Body of pancreas (tissue), 4 donors: ENCODE measurements at regions not wholly inside any gene's neighbourhood (a gene's known extent, or its start where the extent isn't known, plus 50 kb on each side); places are given as distances from the start of the nearest gene placed in this dataset.

ENCODE experiments used
- ATAC-seq: fragments of 150-250 bp; one replicate; pipeline ENCODE4 v1.9.1; 2016
- DNase-seq, 4 donors: peaks; one replicate each; pipeline ENCODE4 v3.0.0-alpha.2; 2019
- H3K27ac ChIP-seq, 4 donors: fragments of 200-600 bp; sonication (generic); 1 replicate in 3 of 4; 2 replicates in 1 of 4; pipeline versions ENCODE4 v1.5.1 to v1.6.1; 2016 to 2019; ENCODE audit warnings: mild to moderate bottlenecking in 1 of 4, mixed read lengths in 1 of 4, moderate library complexity in 1 of 4
- H3K27me3 ChIP-seq, 2 donors: fragments of 200-600 bp; sonication (generic); one replicate each; pipeline ENCODE4 v1.6.0; 2016; ENCODE audit warnings: mild to moderate bottlenecking in 1 of 2
- H3K36me3 ChIP-seq, 2 donors: fragments of 200-600 bp; sonication (generic); replicated peaks in 1 of 2; 2 replicates each; pipeline ENCODE4 v1.5.1; 2016; ENCODE audit warnings: low read depth in 2 of 2; ENCODE audit not compliant: insufficient read depth in 1 of 2
- H3K4me1 ChIP-seq: fragments of 200-600 bp; sonication (generic); one replicate; pipeline ENCODE4 v1.6.0; 2016
- H3K4me3 ChIP-seq, 2 donors: fragments of 200-600 bp; sonication (generic); 1 replicate in 1 of 2; 2 replicates in 1 of 2; pipeline ENCODE4 v1.5.1; 2016 to 2019
- H3K9me3 ChIP-seq, 3 donors: fragments of 200-600 bp; sonication (generic); 1 replicate in 2 of 3; 2 replicates in 1 of 3; pipeline ENCODE4 v1.5.1; 2016
- CTCF ChIP-seq, 7 experiments: fragments of 450-650 bp in 4 of 7; fragments of 200-600 bp in 3 of 7; sonication (generic) in 3 of 7; IDR thresholded peaks; one replicate each; pipeline ENCODE4 v1.5.1; 2016 to 2019; ENCODE audit warnings: antibody characterized with exemption in 7 of 7
- POLR2A ChIP-seq, 3 donors: fragments of 450-650 bp; IDR thresholded peaks; one replicate each; pipeline ENCODE4 v1.6.1; 2016; ENCODE audit warnings: antibody characterized with exemption in 3 of 3, mild to moderate bottlenecking in 2 of 3
- WGBS, 2 donors: methylation state at CpG; one replicate each; pipeline ENCODE4 v1.1.5; 2017; 5-methylcytosine and 5-hydroxymethylcytosine counted together
- intact Hi-C: fragments of 100-400 bp; cut with DNase I; formaldehyde crosslinking; loops from one replicate; pipeline ENCODE4 v1.15.1; 2023

- H3K36me3 ChIP-seq: no peaks in the 10 kb centered on the region
- no peaks in the 10 kb centered on the region for H3K27me3 ChIP-seq
- 68 to 74% methylated on average over 1 of the region's 1 CpG for WGBS, 2 donors
- no peak overlapping the region for H3K4me3 ChIP-seq
- H3K9me3 ChIP-seq: no peaks in the 10 kb centered on the region
- TF ChIP-seq POLR2A (IDR thresholded peaks at IDR 0.05) (no peak), CTCF (IDR thresholded peaks at IDR 0.05) (no peak)
- DNase-seq (no peak), ATAC-seq (no peak)
- H3K27ac ChIP-seq: no peak overlapping the region
- no peaks in the 10 kb centered on the region for H3K4me1 ChIP-seq
- intact Hi-C loops: no loop called here
Measured at GRCh38 chr5:50559955-50560354, 106.5 kb upstream of the PARP8 start.

- H3K36me3 ChIP-seq: no peaks in the 10 kb centered on the region
- TF ChIP-seq CTCF (IDR thresholded peaks at IDR 0.05) (no peak), POLR2A (IDR thresholded peaks at IDR 0.05) (no peak)
- no peak overlapping the region for H3K4me3 ChIP-seq
- H3K4me1 ChIP-seq: no peaks in the 10 kb centered on the region
- H3K9me3 ChIP-seq: no peaks in the 10 kb centered on the region
- 35 to 45% methylated on average over 2 of the region's 2 CpGs for WGBS, 2 donors
- intact Hi-C loops: no loop called here
- no peak for DNase-seq
- no peak for ATAC-seq
- H3K27me3 ChIP-seq: no peaks in the 10 kb centered on the region
- H3K27ac ChIP-seq: no peak overlapping the region
Measured at GRCh38 chr5:50562694-50563093, 103.7 kb upstream of the PARP8 start.

- TF ChIP-seq CTCF (IDR thresholded peaks at IDR 0.05): no peak
- TF ChIP-seq POLR2A (IDR thresholded peaks at IDR 0.05): no peak
- intact Hi-C loops: no loop called here
- 12 to 14% methylated on average over 2 of the region's 2 CpGs for WGBS, 2 donors
- Histone ChIP-seq H3K36me3 (no peaks in the 10 kb centered on the region), H3K27me3 (no peaks in the 10 kb centered on the region), H3K4me3 (no peak overlapping the region), H3K27ac (no peak overlapping the region), H3K4me1 (no peaks in the 10 kb centered on the region), H3K9me3 (no peaks in the 10 kb centered on the region)
- ATAC-seq (no peak), DNase-seq (no peak)
Measured at GRCh38 chr5:50564079-50564478, 102.4 kb upstream of the PARP8 start.

- no peak overlapping the region for H3K27ac ChIP-seq
- H3K36me3 ChIP-seq: no peaks in the 10 kb centered on the region
- DNase-seq: no peak
- no peak for TF ChIP-seq CTCF (IDR thresholded peaks at IDR 0.05)
- no peak for ATAC-seq
- intact Hi-C loops: no loop called here
- H3K4me3 ChIP-seq: no peak overlapping the region
- H3K27me3 ChIP-seq: no peaks in the 10 kb centered on the region
- no peaks in the 10 kb centered on the region for H3K4me1 ChIP-seq
- no peaks in the 10 kb centered on the region for H3K9me3 ChIP-seq
- WGBS, 2 donors: 57 to 72% methylated on average over 1 of the region's 1 CpG
Measured at GRCh38 chr5:50564558-50564957, 101.9 kb upstream of the PARP8 start.

GRCh38 chr5:50574121-50574520 is 92.3 kb upstream of the PARP8 start:
- no peak for TF ChIP-seq CTCF (IDR thresholded peaks at IDR 0.05)
- TF ChIP-seq POLR2A (IDR thresholded peaks at IDR 0.05): no peak
- H3K4me3 ChIP-seq: no peak overlapping the region
- ATAC-seq (no peak), DNase-seq (no peak)
- H3K4me1 ChIP-seq: no peaks in the 10 kb centered on the region
- H3K36me3 ChIP-seq: no peaks in the 10 kb centered on the region
- H3K9me3 ChIP-seq: no peaks in the 10 kb centered on the region
- intact Hi-C loops: no loop called here
- WGBS, 2 donors: 50 to 73% methylated on average over 3 of the region's 3 CpGs
- no peak overlapping the region for H3K27ac ChIP-seq
- H3K27me3 ChIP-seq: no peaks in the 10 kb centered on the region
